ENCODE measurements at regions not wholly inside any gene's neighbourhood (a gene's known extent, or its start where the extent isn't known, plus 50 kb on each side); places are given as distances from the start of the nearest gene placed in this dataset.

DNA sequence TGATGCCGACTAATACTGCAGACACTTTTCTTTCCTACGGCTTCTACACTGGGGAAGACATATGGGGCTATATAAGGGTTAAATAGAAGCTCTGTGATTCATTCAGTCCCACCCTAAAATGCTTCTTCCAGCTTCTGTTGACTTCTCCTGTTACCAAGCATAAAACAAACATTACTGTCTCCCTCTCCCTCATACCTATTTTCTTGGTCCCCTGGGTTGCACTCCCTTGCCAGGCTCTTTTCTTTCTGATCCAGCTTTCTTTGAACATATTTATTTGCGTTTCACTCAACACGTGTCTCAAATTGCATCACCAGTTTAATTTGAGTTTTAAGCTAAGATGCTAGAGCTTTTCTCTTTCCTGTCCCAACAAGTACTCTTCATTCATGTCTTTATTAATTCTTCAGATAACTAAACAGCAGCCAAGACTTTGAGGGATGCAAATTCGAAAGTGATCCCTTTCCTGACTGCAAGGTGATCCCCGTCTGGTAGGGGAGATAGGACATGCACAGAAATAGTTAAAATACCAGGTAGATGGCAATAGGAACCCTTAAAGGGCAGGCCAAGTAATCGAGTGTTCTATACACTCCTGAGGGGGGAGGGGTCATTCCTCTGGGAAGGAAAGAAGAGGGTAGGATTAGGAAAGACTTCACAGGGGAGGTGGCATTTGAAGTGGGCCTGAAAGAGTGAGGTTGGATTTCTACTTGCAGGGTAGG, 198.6 kb upstream of the BCL6 start:
- TF ChIP-seq ZNF274 (IDR thresholded peaks at IDR 0.05; ENCODE audit: low read length) (no peak), ZNF274 (tag by site-specific recombination; IDR thresholded peaks at IDR 0.05; ENCODE audit: borderline replicate concordance) (no peak), ZBTB20 (tag by site-specific recombination; IDR thresholded peaks at IDR 0.05) (no peak), ZNF623 (tag by site-specific recombination; IDR thresholded peaks at IDR 0.05) (no peak), ZNF701 (tag by site-specific recombination; IDR thresholded peaks at IDR 0.05) (no peak), WT1 (tag by site-specific recombination; IDR thresholded peaks at IDR 0.05) (no peak)
- TF ChIP-seq, protein P1, sequence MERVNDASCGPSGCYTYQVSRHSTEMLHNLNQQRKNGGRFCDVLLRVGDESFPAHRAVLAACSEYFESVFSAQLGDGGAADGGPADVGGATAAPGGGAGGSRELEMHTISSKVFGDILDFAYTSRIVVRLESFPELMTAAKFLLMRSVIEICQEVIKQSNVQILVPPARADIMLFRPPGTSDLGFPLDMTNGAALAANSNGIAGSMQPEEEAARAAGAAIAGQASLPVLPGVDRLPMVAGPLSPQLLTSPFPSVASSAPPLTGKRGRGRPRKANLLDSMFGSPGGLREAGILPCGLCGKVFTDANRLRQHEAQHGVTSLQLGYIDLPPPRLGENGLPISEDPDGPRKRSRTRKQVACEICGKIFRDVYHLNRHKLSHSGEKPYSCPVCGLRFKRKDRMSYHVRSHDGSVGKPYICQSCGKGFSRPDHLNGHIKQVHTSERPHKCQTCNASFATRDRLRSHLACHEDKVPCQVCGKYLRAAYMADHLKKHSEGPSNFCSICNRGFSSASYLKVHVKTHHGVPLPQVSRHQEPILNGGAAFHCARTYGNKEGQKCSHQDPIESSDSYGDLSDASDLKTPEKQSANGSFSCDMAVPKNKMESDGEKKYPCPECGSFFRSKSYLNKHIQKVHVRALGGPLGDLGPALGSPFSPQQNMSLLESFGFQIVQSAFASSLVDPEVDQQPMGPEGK (tag by site-specific recombination; IDR thresholded peaks at IDR 0.05) = no peak
- TF ChIP-seq, protein P2, sequence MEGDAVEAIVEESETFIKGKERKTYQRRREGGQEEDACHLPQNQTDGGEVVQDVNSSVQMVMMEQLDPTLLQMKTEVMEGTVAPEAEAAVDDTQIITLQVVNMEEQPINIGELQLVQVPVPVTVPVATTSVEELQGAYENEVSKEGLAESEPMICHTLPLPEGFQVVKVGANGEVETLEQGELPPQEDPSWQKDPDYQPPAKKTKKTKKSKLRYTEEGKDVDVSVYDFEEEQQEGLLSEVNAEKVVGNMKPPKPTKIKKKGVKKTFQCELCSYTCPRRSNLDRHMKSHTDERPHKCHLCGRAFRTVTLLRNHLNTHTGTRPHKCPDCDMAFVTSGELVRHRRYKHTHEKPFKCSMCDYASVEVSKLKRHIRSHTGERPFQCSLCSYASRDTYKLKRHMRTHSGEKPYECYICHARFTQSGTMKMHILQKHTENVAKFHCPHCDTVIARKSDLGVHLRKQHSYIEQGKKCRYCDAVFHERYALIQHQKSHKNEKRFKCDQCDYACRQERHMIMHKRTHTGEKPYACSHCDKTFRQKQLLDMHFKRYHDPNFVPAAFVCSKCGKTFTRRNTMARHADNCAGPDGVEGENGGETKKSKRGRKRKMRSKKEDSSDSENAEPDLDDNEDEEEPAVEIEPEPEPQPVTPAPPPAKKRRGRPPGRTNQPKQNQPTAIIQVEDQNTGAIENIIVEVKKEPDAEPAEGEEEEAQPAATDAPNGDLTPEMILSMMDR (tag by site-specific recombination; IDR thresholded peaks at IDR 0.05) = no peak
- TF ChIP-seq, protein P3, sequence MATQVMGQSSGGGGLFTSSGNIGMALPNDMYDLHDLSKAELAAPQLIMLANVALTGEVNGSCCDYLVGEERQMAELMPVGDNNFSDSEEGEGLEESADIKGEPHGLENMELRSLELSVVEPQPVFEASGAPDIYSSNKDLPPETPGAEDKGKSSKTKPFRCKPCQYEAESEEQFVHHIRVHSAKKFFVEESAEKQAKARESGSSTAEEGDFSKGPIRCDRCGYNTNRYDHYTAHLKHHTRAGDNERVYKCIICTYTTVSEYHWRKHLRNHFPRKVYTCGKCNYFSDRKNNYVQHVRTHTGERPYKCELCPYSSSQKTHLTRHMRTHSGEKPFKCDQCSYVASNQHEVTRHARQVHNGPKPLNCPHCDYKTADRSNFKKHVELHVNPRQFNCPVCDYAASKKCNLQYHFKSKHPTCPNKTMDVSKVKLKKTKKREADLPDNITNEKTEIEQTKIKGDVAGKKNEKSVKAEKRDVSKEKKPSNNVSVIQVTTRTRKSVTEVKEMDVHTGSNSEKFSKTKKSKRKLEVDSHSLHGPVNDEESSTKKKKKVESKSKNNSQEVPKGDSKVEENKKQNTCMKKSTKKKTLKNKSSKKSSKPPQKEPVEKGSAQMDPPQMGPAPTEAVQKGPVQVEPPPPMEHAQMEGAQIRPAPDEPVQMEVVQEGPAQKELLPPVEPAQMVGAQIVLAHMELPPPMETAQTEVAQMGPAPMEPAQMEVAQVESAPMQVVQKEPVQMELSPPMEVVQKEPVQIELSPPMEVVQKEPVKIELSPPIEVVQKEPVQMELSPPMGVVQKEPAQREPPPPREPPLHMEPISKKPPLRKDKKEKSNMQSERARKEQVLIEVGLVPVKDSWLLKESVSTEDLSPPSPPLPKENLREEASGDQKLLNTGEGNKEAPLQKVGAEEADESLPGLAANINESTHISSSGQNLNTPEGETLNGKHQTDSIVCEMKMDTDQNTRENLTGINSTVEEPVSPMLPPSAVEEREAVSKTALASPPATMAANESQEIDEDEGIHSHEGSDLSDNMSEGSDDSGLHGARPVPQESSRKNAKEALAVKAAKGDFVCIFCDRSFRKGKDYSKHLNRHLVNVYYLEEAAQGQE (tag by site-specific recombination; IDR thresholded peaks at IDR 0.05) = no peak

All from HEK293 (cell line).